Progenitor cell of endocrine pancreas (in vitro differentiated cells): ENCODE measurements at regions not wholly inside any gene's neighbourhood (a gene's known extent, or its start where the extent isn't known, plus 50 kb on each side); places are given as distances from the start of the nearest gene placed in this dataset.
A peak's percentile ranks its signal among the peaks of the same experiment; 100 is the strongest.
"Not testable (repeated sequence)": the region's sequence is repeated elsewhere in the genome, so short reads cannot be mapped to it uniquely, and the experiment has no call there.

ENCODE experiments used
- DNase-seq: peaks from one replicate; pipeline ENCODE4 v3.0.0; 2021; ENCODE audit warnings: low spot score; ENCODE audit not compliant: unreplicated experiment
- H3K27ac Mint-ChIP-seq: 2 replicates; pipeline ENCODE4 v1.8.0; 2021; ENCODE audit warnings: mild to moderate bottlenecking, moderate library complexity, mixed read lengths
- H3K27me3 Mint-ChIP-seq: 2 replicates; pipeline ENCODE4 v1.8.0; 2021; ENCODE audit warnings: mixed read lengths
- H3K36me3 Mint-ChIP-seq: 2 replicates; pipeline ENCODE4 v1.8.0; 2022; ENCODE audit warnings: mixed read lengths; ENCODE audit not compliant: insufficient read depth
- H3K4me1 Mint-ChIP-seq: 2 replicates; pipeline ENCODE4 v1.8.0; 2021; ENCODE audit warnings: low read depth, mixed read lengths
- H3K4me3 Mint-ChIP-seq: 2 replicates; pipeline ENCODE4 v1.8.0; 2021; ENCODE audit warnings: low read depth, mild to moderate bottlenecking, moderate library complexity, mixed read lengths
- H3K9me3 Mint-ChIP-seq: 2 replicates; pipeline ENCODE4 v1.8.0; 2021; ENCODE audit warnings: low read depth, mixed read lengths
- CTCF ChIP-seq: fragments of 200-600 bp; sonication (generic); IDR thresholded peaks from one replicate; pipeline ENCODE4 v1.5.0; 2021; ENCODE audit warnings: antibody characterized with exemption, mild to moderate bottlenecking; ENCODE audit not compliant: unreplicated experiment

GRCh38 chr1:228555074-228555994 lies 68.2 kb downstream of the RNF187 start:
- H3K9me3 Mint-ChIP-seq = peaks cover 2% of the 10 kb centered on the region
- H3K36me3 Mint-ChIP-seq = no peaks in the 10 kb centered on the region
- H3K27ac Mint-ChIP-seq = peak overlapping the region; percentile 42
- no peak for TF ChIP-seq CTCF
- H3K4me1 Mint-ChIP-seq = no peaks in the 10 kb centered on the region
- no peak overlapping the region for H3K4me3 Mint-ChIP-seq
- no peak for DNase-seq
- H3K27me3 Mint-ChIP-seq = peaks cover 38% of the 10 kb centered on the region

DNA sequence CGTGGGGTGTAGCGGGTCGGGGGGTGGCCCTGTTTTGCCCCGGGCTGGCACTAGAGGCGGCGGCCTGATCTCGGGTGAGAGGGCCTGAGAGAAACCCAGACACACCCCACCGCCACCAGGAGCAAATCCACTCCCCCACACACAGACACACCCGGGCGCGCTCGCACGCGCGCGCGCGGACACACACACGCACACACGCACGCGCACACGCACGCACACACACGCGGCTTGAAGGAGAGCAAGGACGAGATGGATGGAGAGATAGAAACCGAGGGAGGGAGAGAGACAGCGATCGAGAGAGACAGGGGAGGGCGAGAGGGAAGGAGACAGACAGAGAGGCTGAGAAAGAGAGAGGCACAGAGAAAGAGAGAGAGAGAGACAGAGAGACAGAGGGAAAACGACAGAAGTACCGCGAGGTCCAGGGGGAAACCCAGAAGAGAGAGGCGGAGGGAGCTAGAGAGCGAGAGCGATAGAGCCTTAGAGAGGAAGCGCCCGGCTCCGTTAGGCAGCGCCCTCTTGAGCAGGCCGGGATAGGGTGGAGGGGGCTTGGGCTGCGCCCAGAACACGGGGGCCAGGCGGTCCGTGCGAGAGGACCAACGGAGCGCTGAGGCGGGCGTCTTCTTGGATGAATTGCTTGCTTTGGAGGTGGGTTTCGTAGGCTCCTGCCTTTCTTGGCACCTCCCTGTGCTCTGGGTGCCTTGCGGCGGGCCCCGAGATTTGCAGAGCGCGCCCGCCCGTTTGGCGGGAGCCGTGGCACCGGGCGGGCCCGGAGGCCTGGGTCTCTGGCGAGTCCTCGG lies 69.7 kb downstream of the RNF187 start:
- not testable (repeated sequence) for H3K4me3 Mint-ChIP-seq, DNase-seq, H3K27ac Mint-ChIP-seq, H3K4me1 Mint-ChIP-seq, H3K9me3 Mint-ChIP-seq, H3K36me3 Mint-ChIP-seq
- H3K27me3 Mint-ChIP-seq = peaks cover 26% of the 10 kb centered on the region
